H1 (cell line): ENCODE measurements at regions not wholly inside any gene's neighbourhood (a gene's known extent, or its start where the extent isn't known, plus 50 kb on each side); places are given as distances from the start of the nearest gene placed in this dataset.

Experiments used
- CTCF ChIA-PET: fragments of 300-600 bp; sonication (Branson Sonifier 250); formaldehyde crosslinking; loops from one replicate; lab custom pipeline; 2021; ENCODE audit not compliant: partially characterized antibody; lab: Charles Lee
- POLR2A ChIA-PET: fragments of 300-600 bp; sonication (Branson Sonifier 250); formaldehyde crosslinking; loops from one replicate; lab custom pipeline; 2021; ENCODE audit warnings: inconsistent platforms; ENCODE audit not compliant: partially characterized antibody; lab: Charles Lee
- DNase-seq, 2 experiments: peaks; one replicate each; pipeline versions ENCODE4 v3.0.0 to v3.0.0-alpha.2; 2010 to 2022; ENCODE audit warnings: low spot score in 2 of 2, low read depth in 1 of 2, mixed read lengths in 1 of 2
- FAIRE-seq: peaks from 2 replicates; lab custom pipeline; 2011; peaks lifted over from hg19 to GRCh38; lab: Jason Lieb, UNC
- H2AFZ ChIP-seq: 2 replicates; pipeline ENCODE4 v1.8.1; 2012; ENCODE audit warnings: low read length, inconsistent platforms
- H2AK5ac ChIP-seq: 2 replicates; pipeline ENCODE4 v1.6.1; 2013; ENCODE audit warnings: low read depth, low read length
- H2BK120ac ChIP-seq: replicated peaks from 2 replicates; pipeline ENCODE3; 2013; ENCODE audit warnings: low read depth, low read length, inconsistent platforms
- H2BK12ac ChIP-seq: 2 replicates; pipeline ENCODE4 v1.6.1; 2013; ENCODE audit warnings: low read depth, low read length
- H2BK15ac ChIP-seq: 2 replicates; pipeline ENCODE4 v1.6.1; 2013; ENCODE audit warnings: low read length
- H2BK20ac ChIP-seq: 2 replicates; pipeline ENCODE4 v1.6.1; 2013; ENCODE audit warnings: low read length
- H2BK5ac ChIP-seq: 2 replicates; pipeline ENCODE4 v1.6.1; 2013; ENCODE audit warnings: low read depth, low read length
- H3K14ac ChIP-seq: 2 replicates; pipeline ENCODE4 v1.6.1; 2013; ENCODE audit warnings: inconsistent platforms; ENCODE audit not compliant: insufficient read length
- H3K18ac ChIP-seq: 2 replicates; pipeline ENCODE4 v1.6.1; 2013; ENCODE audit warnings: low read length; ENCODE audit errors: extremely low read depth
- H3K23ac ChIP-seq: 2 replicates; pipeline ENCODE4 v1.6.1; 2013; ENCODE audit warnings: inconsistent platforms; ENCODE audit not compliant: insufficient read length
- H3K23me2 ChIP-seq: 2 replicates; pipeline ENCODE4 v1.6.1; 2013; ENCODE audit warnings: low read depth, low read length
- H3K27ac ChIP-seq: 2 replicates; pipeline ENCODE4 v1.6.1; 2011; ENCODE audit warnings: low read depth, low read length, inconsistent platforms
- H3K27me3 ChIP-seq, 4 experiments: replicated peaks in 1 of 4; 1 replicate in 1 of 4; 2 replicates in 3 of 4; pipeline versions ENCODE4 v1.6.1 to v1.8.1; 2011 to 2013; ENCODE audit warnings: low read length in 3 of 4, mild to moderate bottlenecking in 3 of 4, inconsistent platforms in 2 of 4, mixed read lengths in 2 of 4, moderate library complexity in 1 of 4; ENCODE audit not compliant: control insufficient read depth in 3 of 4, insufficient read depth in 3 of 4; ENCODE audit errors: extremely low read depth in 1 of 4
- H3K36me3 ChIP-seq, 4 experiments: 2 replicates each; pipeline versions ENCODE4 v1.6.1 to v1.8.1; 2011 to 2013; ENCODE audit warnings: mild to moderate bottlenecking in 4 of 4, low read length in 3 of 4, moderate library complexity in 2 of 4, control low read depth in 1 of 4, inconsistent platforms in 1 of 4; ENCODE audit not compliant: insufficient read depth in 4 of 4, control insufficient read depth in 2 of 4
- H3K4ac ChIP-seq: replicated peaks from 2 replicates; pipeline ENCODE3; 2013; ENCODE audit warnings: low read length, low read depth, mixed read lengths, inconsistent platforms; ENCODE audit not compliant: insufficient read length
- H3K4me1 ChIP-seq, 4 experiments: replicated peaks in 1 of 4; 1 replicate in 1 of 4; 2 replicates in 3 of 4; pipeline versions ENCODE4 v1.6.1 to v1.8.1; 2011 to 2013; ENCODE audit warnings: low read length in 3 of 4, inconsistent platforms in 2 of 4, mixed read lengths in 1 of 4; ENCODE audit not compliant: insufficient read depth in 4 of 4, control insufficient read depth in 3 of 4
- H3K4me2 ChIP-seq, 2 experiments: 2 replicates each; pipeline versions ENCODE4 v1.6.1 to v1.8.1; 2011 to 2013; ENCODE audit warnings: low read depth in 2 of 2, low read length in 2 of 2, control low read depth in 1 of 2, inconsistent platforms in 1 of 2, mild to moderate bottlenecking in 1 of 2; ENCODE audit not compliant: insufficient read depth in 1 of 2
- H3K4me3 ChIP-seq, 4 experiments: fragments of 200-600, 300-600 bp in 1 of 4; sonication (generic), shearing (Covaris generic), sonication (Bioruptor Twin) in 1 of 4; 2 replicates each; pipeline versions ENCODE4 v1.5.1 to v1.8.1; 2011 to 2016; ENCODE audit warnings: low read length in 4 of 4, low read depth in 3 of 4, control low read depth in 2 of 4, inconsistent platforms in 2 of 4, mild to moderate bottlenecking in 2 of 4, mixed read lengths in 1 of 4, moderate library complexity in 1 of 4; ENCODE audit not compliant: insufficient read depth in 2 of 4; ENCODE audit errors: extremely low read depth in 1 of 4
- H3K56ac ChIP-seq: replicated peaks from 2 replicates; pipeline ENCODE3; 2013; ENCODE audit warnings: low read depth, mild to moderate bottlenecking, mixed read lengths, low read length, inconsistent platforms; ENCODE audit not compliant: insufficient read length
- H3K79me1 ChIP-seq: 2 replicates; pipeline ENCODE4 v1.6.1; 2013; ENCODE audit warnings: low read depth, low read length, control low read depth
- H3K79me2 ChIP-seq, 2 experiments: 2 replicates each; pipeline versions ENCODE4 v1.6.1 to v1.8.1; 2012 to 2013; ENCODE audit warnings: low read length in 2 of 2, mild to moderate bottlenecking in 2 of 2, inconsistent platforms in 1 of 2; ENCODE audit not compliant: insufficient read depth in 2 of 2, control insufficient read depth in 1 of 2
- H3K9ac ChIP-seq, 4 experiments: replicated peaks in 1 of 4; 1 replicate in 1 of 4; 2 replicates in 3 of 4; pipeline versions ENCODE4 v1.6.1 to v1.8.1; 2011 to 2013; ENCODE audit warnings: low read depth in 3 of 4, low read length in 3 of 4, control low read depth in 2 of 4, mild to moderate bottlenecking in 2 of 4, moderate library complexity in 2 of 4, inconsistent platforms in 1 of 4; ENCODE audit errors: extremely low read depth in 1 of 4
- H3K9me3 ChIP-seq, 2 experiments: 2 replicates each; pipeline versions ENCODE4 v1.6.1 to v1.8.1; 2012 to 2013; ENCODE audit warnings: mild to moderate bottlenecking in 2 of 2, moderate library complexity in 2 of 2, control low read depth in 1 of 2, inconsistent platforms in 1 of 2, low read depth in 1 of 2, low read length in 1 of 2, mixed read lengths in 1 of 2; ENCODE audit not compliant: insufficient read depth in 2 of 2
- H4K20me1 ChIP-seq, 2 experiments: replicated peaks in 1 of 2; 2 replicates each; pipeline versions ENCODE3 to v1.8.1; 2011 to 2013; ENCODE audit warnings: inconsistent platforms in 2 of 2, low read length in 2 of 2, mild to moderate bottlenecking in 1 of 2; ENCODE audit not compliant: insufficient read depth in 2 of 2, control insufficient read depth in 1 of 2
- H4K5ac ChIP-seq: 2 replicates; pipeline ENCODE4 v1.6.1; 2013; ENCODE audit warnings: low read length, low read depth, mixed read lengths, inconsistent platforms; ENCODE audit not compliant: insufficient read length
- H4K8ac ChIP-seq: 2 replicates; pipeline ENCODE4 v1.8.0; 2013; ENCODE audit warnings: mild to moderate bottlenecking, moderate library complexity, low read length, inconsistent platforms; ENCODE audit not compliant: insufficient read depth; ENCODE audit errors: extremely low read depth
- H4K91ac ChIP-seq: replicated peaks from 2 replicates; pipeline ENCODE3; 2013; ENCODE audit warnings: low read length, mixed read lengths, inconsistent platforms; ENCODE audit not compliant: insufficient read length
- GABPA ChIP-seq: IDR thresholded peaks from 2 replicates; pipeline ENCODE4 v1.6.1; 2011; ENCODE audit warnings: mild to moderate bottlenecking, low read length, moderate library complexity, borderline replicate concordance; ENCODE audit not compliant: insufficient read depth
- NANOG ChIP-seq: IDR thresholded peaks from 2 replicates; pipeline ENCODE4 v1.6.1; 2011; ENCODE audit warnings: low read length, low read depth, mild to moderate bottlenecking, inconsistent platforms; ENCODE audit not compliant: insufficient read depth, poor library complexity, severe bottlenecking
- NRF1 ChIP-seq: IDR thresholded peaks from 2 replicates; pipeline ENCODE4 v1.6.1; 2011; ENCODE audit warnings: mild to moderate bottlenecking, low read depth, low read length, improper control_type of control experiment
- SIN3A ChIP-seq, 2 experiments: IDR thresholded peaks in 1 of 2; conservative IDR thresholded peaks in 1 of 2; 2 replicates each; pipeline ENCODE4 v1.6.1; 2011 to 2012; ENCODE audit warnings: low read length in 2 of 2, improper control_type of control experiment in 1 of 2, low read depth in 1 of 2, mild to moderate bottlenecking in 1 of 2
- WGBS, 2 experiments: shearing (Covaris generic) in 1 of 2; methylation state at CpG; one replicate each; pipeline versions ENCODE4 v1.1.6 to v1.1.7; 2013 to 2015; ENCODE audit warnings: low lambda C conversion rate in 2 of 2, mixed read lengths in 2 of 2, inconsistent platforms in 1 of 2, low coverage in 1 of 2, missing lambda C conversion rate in 1 of 2; ENCODE audit not compliant: insufficient replicate concordance in 2 of 2, insufficient coverage in 1 of 2, insufficient read length in 1 of 2; ENCODE audit errors: extremely low coverage in 1 of 2, missing lambda C conversion rate in 1 of 2; 5-methylcytosine and 5-hydroxymethylcytosine counted together

DNA sequence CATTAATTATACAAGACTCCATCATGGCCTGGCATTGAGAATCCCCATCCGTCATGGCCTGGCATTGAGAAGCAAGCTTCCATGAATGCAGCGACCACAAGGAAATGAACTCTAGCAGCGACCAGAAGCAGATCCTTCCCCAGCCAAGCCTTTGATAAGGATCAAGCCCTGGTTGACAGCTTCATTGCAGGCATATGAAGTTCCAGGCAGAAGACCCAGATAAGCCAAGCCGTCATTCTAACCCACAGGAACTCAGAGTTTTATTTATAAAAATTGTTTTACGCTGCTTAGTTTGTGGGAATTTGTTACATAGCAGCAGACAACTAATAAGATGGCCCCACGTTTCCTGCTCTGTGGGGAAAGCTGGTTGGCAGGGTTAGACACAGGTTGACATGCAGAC, 642.3 kb downstream of the GATA3 start:
- no peak overlapping the region for H2BK15ac ChIP-seq
- no peak overlapping the region for H3K18ac ChIP-seq
- no peak overlapping the region for H3K14ac ChIP-seq
- 95% methylated on average over 6 of the region's 6 CpGs; no CpG with 5 or more reads in 1 of the 2 experiments for WGBS, 2 experiments
- H3K79me2 ChIP-seq, result no peaks in the 10 kb centered on the region
- POLR2A ChIA-PET, result no interaction called here
- H2BK20ac ChIP-seq, result no peak overlapping the region
- no peak overlapping the region for H3K23ac ChIP-seq
- no peak overlapping the region for H3K4ac ChIP-seq
- no peaks in the 10 kb centered on the region for H3K9me3 ChIP-seq
- DNase-seq (no peak), FAIRE-seq (no peak)
- H3K23me2 ChIP-seq, result no peaks in the 10 kb centered on the region
- CTCF ChIA-PET, result interaction anchor here (1.0 kb wide), 1 partner anchor 177 kb away, joined by 3 read pairs; no protein-coding TSS in a partner anchor
- H4K20me1 ChIP-seq, result no peaks in the 10 kb centered on the region
- H3K27me3 ChIP-seq, result peaks cover 0 to 2% (median 0%) of the 10 kb centered on the region in 4 experiments; a peak in 1 of 7 replicates
- H2BK5ac ChIP-seq, result no peak overlapping the region
- H2AK5ac ChIP-seq, result no peak overlapping the region
- H3K79me1 ChIP-seq, result no peaks in the 10 kb centered on the region
- no peak overlapping the region for H3K27ac ChIP-seq
- no peaks in the 10 kb centered on the region for H3K36me3 ChIP-seq
- no peak overlapping the region for H2BK120ac ChIP-seq
- H3K56ac ChIP-seq, result no peak overlapping the region
- H4K5ac ChIP-seq, result no peak overlapping the region
- H3K4me1 ChIP-seq, result peaks cover 0 to 2% (median 0%) of the 10 kb centered on the region in 4 experiments; a peak in 1 of 7 replicates
- H2AFZ ChIP-seq, result no peak overlapping the region
- no peak overlapping the region for H3K9ac ChIP-seq
- H3K4me3 ChIP-seq, result no peak overlapping the region
- no peak overlapping the region for H3K4me2 ChIP-seq
- no peak overlapping the region for H4K91ac ChIP-seq
- H4K8ac ChIP-seq, result no peak overlapping the region
- H2BK12ac ChIP-seq, result no peak overlapping the region
- no peak for TF ChIP-seq NRF1
- no peak for TF ChIP-seq GABPA
- no peak for TF ChIP-seq SIN3A (conservative IDR thresholded peaks at IDR 0.05 in 1 of 2, IDR thresholded peaks at IDR 0.05 in 1 of 2; ENCODE audit: low read depth in 1 of 2, low read length in 2 of 2)
- no peak for TF ChIP-seq NANOG
